AG10803 (cell line): ENCODE measurements at regions not wholly inside any gene's neighbourhood (a gene's known extent, or its start where the extent isn't known, plus 50 kb on each side); places are given as distances from the start of the nearest gene placed in this dataset.

Experiments used
- DNase-seq: peaks from one replicate; pipeline ENCODE4 v3.0.0; 2010; ENCODE audit warnings: low read depth
- H3K4me3 ChIP-seq: 2 replicates; pipeline ENCODE4 v1.5.1; 2011; ENCODE audit warnings: mild to moderate bottlenecking, low read length, control low read depth
- TF ChIP-seq, protein P1 (sequence below): conservative IDR thresholded peaks from 2 replicates; pipeline ENCODE4 v1.5.1; 2011; ENCODE audit warnings: mild to moderate bottlenecking, low read length, control low read depth, inconsistent platforms

DNA sequence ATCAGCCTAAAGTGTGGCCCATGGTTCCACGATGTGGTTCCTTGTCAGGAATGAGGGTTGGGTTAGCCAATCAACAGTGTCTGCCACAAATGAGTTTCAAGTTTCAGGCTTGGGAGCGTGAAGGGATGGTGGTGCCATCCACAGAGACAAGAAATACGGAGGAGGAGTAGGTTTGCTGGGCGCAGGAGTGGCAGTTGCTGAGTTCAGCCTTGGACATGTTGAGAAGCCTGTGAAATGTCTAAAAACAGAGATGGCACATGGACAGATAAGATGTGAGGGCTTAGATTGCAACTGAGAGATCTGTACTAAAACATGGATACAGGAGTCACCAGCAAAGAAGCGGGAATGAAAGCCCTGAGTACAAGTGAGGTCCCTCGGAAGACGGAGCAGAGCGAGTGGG, 481.0 kb downstream of the BCOR start:
- no peak overlapping the region for H3K4me3 ChIP-seq
- TF ChIP-seq, protein P1, sequence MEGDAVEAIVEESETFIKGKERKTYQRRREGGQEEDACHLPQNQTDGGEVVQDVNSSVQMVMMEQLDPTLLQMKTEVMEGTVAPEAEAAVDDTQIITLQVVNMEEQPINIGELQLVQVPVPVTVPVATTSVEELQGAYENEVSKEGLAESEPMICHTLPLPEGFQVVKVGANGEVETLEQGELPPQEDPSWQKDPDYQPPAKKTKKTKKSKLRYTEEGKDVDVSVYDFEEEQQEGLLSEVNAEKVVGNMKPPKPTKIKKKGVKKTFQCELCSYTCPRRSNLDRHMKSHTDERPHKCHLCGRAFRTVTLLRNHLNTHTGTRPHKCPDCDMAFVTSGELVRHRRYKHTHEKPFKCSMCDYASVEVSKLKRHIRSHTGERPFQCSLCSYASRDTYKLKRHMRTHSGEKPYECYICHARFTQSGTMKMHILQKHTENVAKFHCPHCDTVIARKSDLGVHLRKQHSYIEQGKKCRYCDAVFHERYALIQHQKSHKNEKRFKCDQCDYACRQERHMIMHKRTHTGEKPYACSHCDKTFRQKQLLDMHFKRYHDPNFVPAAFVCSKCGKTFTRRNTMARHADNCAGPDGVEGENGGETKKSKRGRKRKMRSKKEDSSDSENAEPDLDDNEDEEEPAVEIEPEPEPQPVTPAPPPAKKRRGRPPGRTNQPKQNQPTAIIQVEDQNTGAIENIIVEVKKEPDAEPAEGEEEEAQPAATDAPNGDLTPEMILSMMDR = no peak
- DNase-seq = no peak

DNA sequence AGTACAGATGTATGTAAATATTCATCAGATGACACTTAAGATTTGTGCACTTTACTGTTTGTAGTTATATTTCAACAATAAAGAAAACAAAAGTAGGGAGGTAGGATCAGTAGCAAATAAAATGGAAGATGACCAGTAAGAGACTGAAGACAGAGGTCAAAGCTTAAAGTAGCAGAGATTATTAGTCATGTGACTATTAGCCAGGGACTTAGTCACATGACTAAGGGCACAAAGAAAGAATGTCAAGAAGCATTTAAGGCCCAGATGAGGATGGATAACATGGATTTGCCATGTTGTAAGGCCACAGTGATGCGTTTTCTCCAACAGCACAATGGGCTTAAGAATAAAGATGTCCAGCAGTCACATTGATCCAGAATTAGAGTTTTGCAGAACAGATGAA, 479.6 kb downstream of the BCOR start:
- TF ChIP-seq, protein P1 = no peak
- no peak for DNase-seq

DNA sequence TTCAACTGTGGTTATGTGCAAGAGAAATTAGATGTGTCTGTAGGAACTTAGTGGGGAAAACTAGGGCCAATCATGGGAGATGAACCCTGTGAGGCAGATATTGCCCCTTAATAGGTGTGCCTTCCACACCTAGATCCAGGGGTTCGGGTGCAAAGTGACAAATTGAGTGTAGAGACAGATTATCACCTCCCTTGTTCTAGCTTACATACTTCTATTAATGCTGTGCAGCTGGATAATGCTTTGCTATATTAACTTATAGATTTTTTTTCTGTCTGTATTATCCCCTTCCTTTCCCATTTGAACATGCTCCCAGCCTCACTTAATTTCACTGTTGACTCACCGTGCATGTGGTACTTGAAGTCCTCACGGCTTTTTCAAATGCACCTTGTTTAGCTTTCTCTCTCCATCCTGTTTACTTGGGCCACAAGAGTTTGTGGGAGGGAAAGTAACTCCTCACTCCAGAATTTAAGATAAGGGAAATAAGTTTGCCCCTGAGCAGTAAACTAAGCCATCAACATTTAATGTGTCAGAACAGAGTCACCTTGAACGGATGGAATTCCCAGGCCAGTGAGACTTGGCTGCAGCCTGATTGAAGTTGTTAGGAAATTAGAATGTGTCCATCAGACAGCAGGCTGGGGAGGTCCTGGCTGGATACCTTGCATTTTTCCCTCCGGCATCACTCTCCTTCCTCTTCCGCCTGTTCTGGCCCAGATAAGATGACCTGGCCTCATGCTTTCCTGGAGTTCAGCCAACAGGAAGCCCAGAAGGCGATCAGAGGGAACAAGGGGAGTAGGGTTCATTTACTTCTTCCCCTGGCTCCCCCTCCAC, 478.4 kb downstream of the BCOR start:
- no peak overlapping the region for H3K4me3 ChIP-seq
- TF ChIP-seq, protein P1 = no peak
- no peak for DNase-seq

More for the DNA sequence above, 479.6 kb downstream of the BCOR start:
- no peak overlapping the region for H3K4me3 ChIP-seq

DNA sequence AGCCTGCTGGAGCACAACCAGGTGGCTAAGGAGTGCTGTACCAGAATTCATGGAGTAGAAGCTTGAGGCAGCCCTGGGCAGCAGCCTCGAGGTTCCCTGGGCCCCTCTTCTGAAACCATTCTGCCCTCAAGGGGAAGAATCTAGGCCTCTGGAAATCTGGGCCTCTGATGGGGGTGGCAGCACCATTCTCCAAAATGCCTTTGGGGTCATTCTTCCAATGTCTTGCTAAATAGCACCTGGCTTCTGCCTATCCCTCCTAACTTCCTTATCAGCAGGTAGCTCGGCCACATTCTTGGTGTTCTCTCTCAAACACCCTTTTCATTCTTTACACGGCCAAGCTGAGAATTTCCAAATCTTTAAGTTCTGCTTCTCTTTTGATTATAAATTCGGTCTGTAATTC, 473.6 kb downstream of the BCOR start:
- no peak overlapping the region for H3K4me3 ChIP-seq
- TF ChIP-seq, protein P1 = no peak
- no peak for DNase-seq

DNA sequence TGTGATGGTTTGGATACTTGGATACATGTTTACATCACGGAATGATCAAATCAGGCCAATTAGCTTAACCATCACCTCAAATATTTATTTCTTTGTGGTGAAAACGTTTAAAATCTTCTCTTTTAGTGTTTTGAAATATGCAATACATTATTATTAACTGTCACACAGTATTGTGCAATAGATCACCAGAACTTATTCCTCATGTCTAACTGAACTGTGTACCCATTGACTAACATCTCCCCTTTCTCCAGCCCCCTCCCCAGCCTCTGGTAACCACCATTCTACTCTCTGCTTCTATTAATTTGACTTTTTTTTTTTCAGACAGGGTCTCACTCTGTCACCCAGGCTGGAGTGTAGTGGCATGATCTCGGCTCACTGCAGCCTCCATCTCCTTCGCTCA, 471.9 kb downstream of the BCOR start:
- DNase-seq = no peak
- TF ChIP-seq, protein P1 = no peak
- H3K4me3 ChIP-seq = no peak overlapping the region

DNA sequence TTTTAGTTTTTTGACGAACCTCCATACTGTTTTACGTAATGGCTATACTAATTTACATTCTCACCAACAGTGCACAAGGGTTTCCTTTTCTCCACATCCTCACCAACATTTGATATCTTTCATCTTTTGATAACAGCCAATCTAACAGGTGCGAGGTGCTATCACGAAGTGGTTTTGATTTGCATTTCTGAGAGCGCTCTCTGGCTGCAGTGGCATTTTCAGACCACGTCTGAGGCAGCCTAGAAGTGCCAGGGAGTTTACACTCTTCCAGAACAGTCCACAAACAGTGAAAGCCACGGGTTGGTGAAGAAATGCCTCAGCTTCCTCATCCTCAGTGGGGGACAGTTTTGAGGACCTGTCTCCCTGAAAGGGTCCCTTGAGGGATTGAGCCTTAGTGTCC, 471.0 kb downstream of the BCOR start:
- no peak for DNase-seq
- TF ChIP-seq, protein P1 = no peak
- no peak overlapping the region for H3K4me3 ChIP-seq

DNA sequence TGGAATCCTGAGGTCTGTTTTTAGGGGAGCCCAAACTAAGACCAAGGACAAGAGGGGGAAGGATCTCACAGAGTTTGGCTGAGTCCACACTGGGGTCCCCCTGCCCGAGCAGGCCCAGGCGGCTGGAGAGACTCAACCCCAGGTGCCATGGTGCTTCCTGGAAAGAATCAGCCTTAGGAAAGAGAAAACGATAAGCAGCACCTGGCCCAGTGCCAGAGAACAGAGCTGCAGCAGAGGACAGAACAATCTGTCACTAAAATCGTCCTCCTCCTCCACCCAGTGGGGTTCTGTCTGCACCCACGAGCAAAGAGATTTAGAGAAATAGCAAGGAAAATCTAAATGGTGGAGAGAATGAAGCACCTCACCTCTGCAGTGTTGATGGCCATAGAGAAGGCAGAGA, 470.5 kb downstream of the BCOR start:
- H3K4me3 ChIP-seq = no peak overlapping the region
- DNase-seq = no peak
- TF ChIP-seq, protein P1 = no peak
